ENCODE measurements at regions not wholly inside any gene's neighbourhood (a gene's known extent, or its start where the extent isn't known, plus 50 kb on each side); places are given as distances from the start of the nearest gene placed in this dataset.

- Histone ChIP-seq H3K4me3 (ENCODE audit: low read depth, low read length, poor library complexity, severe bottlenecking) (no peak overlapping the region), H3K27ac (ENCODE audit: low read depth, low read length, poor library complexity, severe bottlenecking) (no peak overlapping the region), H3K36me3 (ENCODE audit: insufficient read depth, low read length, poor library complexity, severe bottlenecking) (no peaks in the 10 kb centered on the region), H3K9me3 (ENCODE audit: low read depth, low read length, poor library complexity, severe bottlenecking) (no peaks in the 10 kb centered on the region), H3K4me1 (ENCODE audit: insufficient read depth, low read length, poor library complexity, severe bottlenecking) (no peaks in the 10 kb centered on the region), H3K27me3 (replicated peaks; ENCODE audit: insufficient read depth, low read depth, low read length, poor library complexity) (no peaks in the 10 kb centered on the region)
- CTCF ChIA-PET = no interaction called here
- BruUV-seq (replicated peaks) = no TSS peak
- intact Hi-C loops (cut with micrococcal nuclease; ENCODE audit: unreplicated experiment) = no loop called here
- POLR2A ChIA-PET (ENCODE audit: low non-redundant PET) = no interaction called here
- no peak for TF ChIP-seq CTCF (conservative IDR thresholded peaks at IDR 0.05; ENCODE audit: low read depth, low read length)
- no peak for TF ChIP-seq EZH2 (IDR thresholded peaks at IDR 0.05; ENCODE audit: borderline replicate concordance, low read depth, low read length, poor library complexity, severe bottlenecking)
- no peak for DNase-seq (ENCODE audit: low spot score)
These were observed 73.2 kb upstream of the DUSP22 start for GRCh38 chr6:219019-219570.

GRCh38 chr6:219641-220198 lies 72.6 kb upstream of the DUSP22 start:
- H3K4me3 ChIP-seq (ENCODE audit: low read depth, low read length, poor library complexity, severe bottlenecking) = no peak overlapping the region
- BruUV-seq (replicated peaks) = no TSS peak
- no peaks in the 10 kb centered on the region for H3K36me3 ChIP-seq (ENCODE audit: insufficient read depth, low read length, poor library complexity, severe bottlenecking)
- TF ChIP-seq EZH2 (IDR thresholded peaks at IDR 0.05; ENCODE audit: borderline replicate concordance, low read depth, low read length, poor library complexity, severe bottlenecking) (no peak), CTCF (conservative IDR thresholded peaks at IDR 0.05; ENCODE audit: low read depth, low read length) (no peak)
- ChIA-PET POLR2A (ENCODE audit: low non-redundant PET) (no interaction called here), CTCF (no interaction called here)
- DNase-seq (ENCODE audit: low spot score) = peak; percentile 20
- H3K27ac ChIP-seq (ENCODE audit: low read depth, low read length, poor library complexity, severe bottlenecking) = no peak overlapping the region
- no peaks in the 10 kb centered on the region for H3K9me3 ChIP-seq (ENCODE audit: low read depth, low read length, poor library complexity, severe bottlenecking)
- H3K27me3 ChIP-seq (replicated peaks; ENCODE audit: insufficient read depth, low read depth, low read length, poor library complexity) = no peaks in the 10 kb centered on the region
- no peaks in the 10 kb centered on the region for H3K4me1 ChIP-seq (ENCODE audit: insufficient read depth, low read length, poor library complexity, severe bottlenecking)
- intact Hi-C loops (cut with micrococcal nuclease; ENCODE audit: unreplicated experiment) = no loop called here

GRCh38 chr6:220312-220711 lies 72.0 kb upstream of the DUSP22 start:
- no peak for DNase-seq (ENCODE audit: low spot score)
- POLR2A ChIA-PET (ENCODE audit: low non-redundant PET) = no interaction called here
- intact Hi-C loops (cut with micrococcal nuclease; ENCODE audit: unreplicated experiment) = no loop called here
- CTCF ChIA-PET = no interaction called here
- H3K27me3 ChIP-seq (replicated peaks; ENCODE audit: insufficient read depth, low read depth, low read length, poor library complexity) = no peaks in the 10 kb centered on the region
- BruUV-seq (replicated peaks) = no TSS peak
- TF ChIP-seq EZH2 (IDR thresholded peaks at IDR 0.05; ENCODE audit: borderline replicate concordance, low read depth, low read length, poor library complexity, severe bottlenecking) (no peak), CTCF (conservative IDR thresholded peaks at IDR 0.05; ENCODE audit: low read depth, low read length) (no peak)
- H3K27ac ChIP-seq (ENCODE audit: low read depth, low read length, poor library complexity, severe bottlenecking) = no peak overlapping the region
- H3K9me3 ChIP-seq (ENCODE audit: low read depth, low read length, poor library complexity, severe bottlenecking) = no peaks in the 10 kb centered on the region
- H3K36me3 ChIP-seq (ENCODE audit: insufficient read depth, low read length, poor library complexity, severe bottlenecking) = no peaks in the 10 kb centered on the region
- no peaks in the 10 kb centered on the region for H3K4me1 ChIP-seq (ENCODE audit: insufficient read depth, low read length, poor library complexity, severe bottlenecking)
- H3K4me3 ChIP-seq (ENCODE audit: low read depth, low read length, poor library complexity, severe bottlenecking) = no peak overlapping the region

All from A673 (cell line).